Ovary (tissue), 7 donors: ENCODE measurements at regions not wholly inside any gene's neighbourhood (a gene's known extent, or its start where the extent isn't known, plus 50 kb on each side); places are given as distances from the start of the nearest gene placed in this dataset.

ENCODE experiments used
- DNase-seq, 5 donors: peaks; one replicate each; pipeline ENCODE4 v3.0.0-alpha.2; 2019 to 2020
- H3K27ac ChIP-seq, 2 donors: fragments of 200-600 bp; one replicate each; pipeline versions ENCODE4 v1.5.1 to v1.8.0; 2019 to 2022
- H3K27me3 ChIP-seq: fragments of 200-600 bp; one replicate; pipeline ENCODE4 v1.8.0; 2022
- H3K36me3 ChIP-seq: fragments of 200-600 bp; sonication (generic); one replicate; pipeline ENCODE4 v1.5.1; 2019
- H3K4me1 ChIP-seq: one replicate; pipeline ENCODE4 v1.8.1; 2013; ENCODE audit warnings: mild to moderate bottlenecking, moderate library complexity; ENCODE audit not compliant: insufficient read depth
- H3K4me3 ChIP-seq: fragments of 200-600 bp; sonication (generic); one replicate; pipeline ENCODE4 v1.5.1; 2017
- H3K9me3 ChIP-seq, 2 donors: fragments of 200-600 bp in 1 of 2; sonication (generic) in 1 of 2; one replicate each; pipeline versions ENCODE4 v1.5.1 to v1.8.1; 2013 to 2019; ENCODE audit warnings: mild to moderate bottlenecking in 1 of 2, moderate library complexity in 1 of 2
- CTCF ChIP-seq, 3 donors: fragments of 450-650 bp in 2 of 3; fragments of 200-600 bp in 1 of 3; IDR thresholded peaks; one replicate each; pipeline versions ENCODE4 v1.5.1 to v1.8.0; 2016 to 2022; ENCODE audit warnings: antibody characterized with exemption in 3 of 3, mild to moderate bottlenecking in 1 of 3
- EP300 ChIP-seq: sonication (generic); formaldehyde crosslinking; IDR thresholded peaks from one replicate; pipeline ENCODE4 v1.6.1; 2017; ENCODE audit warnings: antibody characterized with exemption
- POLR2A ChIP-seq: fragments of 450-650 bp; IDR thresholded peaks from one replicate; pipeline ENCODE4 v1.6.1; 2017; ENCODE audit warnings: antibody characterized with exemption, mild to moderate bottlenecking, moderate library complexity
- WGBS, 3 donors: extraction: QIAGEN DNeasy Blood & Tissue Kit in 1 of 3; methylation state at CpG; one replicate each; pipeline versions ENCODE4 v1.1.5 to v1.1.7; 2013 to 2017; 5-methylcytosine and 5-hydroxymethylcytosine counted together
- intact Hi-C, 4 donors: fragments of 100-400 bp; cut with DNase I; formaldehyde crosslinking; loops; one replicate each; pipeline versions ENCODE4 v1.11.0 to v1.15.1; 2022 to 2023
- donor health status: DM: no; HTN: no; CAD: no; lungs with moderate emphysema.
- donor health status: DM: no; HTN: no; CAD: no.
- donor health status: Bipolar disorder and iron deficiency.
- donor health status: DM: no; HTN: no; CAD: no.
- donor health status: DM: yes; HTN: yes; CAD: no.

- TF ChIP-seq CTCF (IDR thresholded peaks at IDR 0.05): no peak
- TF ChIP-seq POLR2A: no peak
- TF ChIP-seq EP300: no peak
- H3K27ac ChIP-seq: no peak overlapping the region
- H3K4me3 ChIP-seq: no peak overlapping the region
- H3K36me3 ChIP-seq: no peaks in the 10 kb centered on the region
- no peaks in the 10 kb centered on the region for H3K27me3 ChIP-seq
- H3K4me1 ChIP-seq: peaks cover 2% of the 10 kb centered on the region
- intact Hi-C loops: no loop called here
- H3K9me3 ChIP-seq: no peaks in the 10 kb centered on the region
- no peak for DNase-seq
- WGBS, 3 donors: 78 to 84% (median 81%) methylated on average over 1 of the region's 1 CpG
Measured at GRCh38 chr7:42858570-42858969, 53.3 kb downstream of the C7orf25 start.

- WGBS, 3 donors: 16 to 35% (median 27%) methylated on average over 19 of the region's 19 CpGs
- no peaks in the 10 kb centered on the region for H3K36me3 ChIP-seq
- no peaks in the 10 kb centered on the region for H3K27me3 ChIP-seq
- intact Hi-C loops: no loop called here
- peaks cover 2% of the 10 kb centered on the region for H3K4me1 ChIP-seq
- H3K27ac ChIP-seq: no peak overlapping the region
- H3K4me3 ChIP-seq: peak overlapping the region; percentile 35
- TF ChIP-seq POLR2A (no peak), CTCF (IDR thresholded peaks at IDR 0.05) (no peak), EP300 (no peak)
- H3K9me3 ChIP-seq: no peaks in the 10 kb centered on the region
- DNase-seq: no peak
Measured at GRCh38 chr7:42856605-42856987, 55.3 kb downstream of the C7orf25 start.

- no peaks in the 10 kb centered on the region for H3K27me3 ChIP-seq
- intact Hi-C loops: no loop called here
- 82 to 86% (median 84%) methylated on average over 11 of the region's 11 CpGs for WGBS, 3 donors
- H3K4me3 ChIP-seq: no peak overlapping the region
- TF ChIP-seq POLR2A (no peak), CTCF (IDR thresholded peaks at IDR 0.05) (no peak)
- H3K4me1 ChIP-seq: peaks cover 2% of the 10 kb centered on the region
- H3K9me3 ChIP-seq: no peaks in the 10 kb centered on the region
- H3K27ac ChIP-seq: no peak overlapping the region
- H3K36me3 ChIP-seq: no peaks in the 10 kb centered on the region
- DNase-seq: no peak
Measured at GRCh38 chr7:42854571-42855118, 57.2 kb downstream of the C7orf25 start.

- intact Hi-C loops: no loop called here
- TF ChIP-seq EP300: no peak
- no peak for TF ChIP-seq POLR2A
- TF ChIP-seq CTCF (IDR thresholded peaks at IDR 0.05): no peak
- no peak for DNase-seq
- H3K4me3 ChIP-seq: no peak overlapping the region
- no peaks in the 10 kb centered on the region for H3K36me3 ChIP-seq
- H3K9me3 ChIP-seq: no peaks in the 10 kb centered on the region
- no peaks in the 10 kb centered on the region for H3K27me3 ChIP-seq
- no peak overlapping the region for H3K27ac ChIP-seq
- WGBS, 3 donors: 41 to 58% (median 54%) methylated on average over 4 of the region's 4 CpGs
- H3K4me1 ChIP-seq: peaks cover 2% of the 10 kb centered on the region
Measured at GRCh38 chr7:42852531-42852930, 59.3 kb downstream of the C7orf25 start.
